C4-2B (cell line): ENCODE measurements at regions not wholly inside any gene's neighbourhood (a gene's known extent, or its start where the extent isn't known, plus 50 kb on each side); places are given as distances from the start of the nearest gene placed in this dataset.

ENCODE experiments used
- CTCF ChIP-seq: fragments of 450-650 bp; conservative IDR thresholded peaks from 2 replicates; pipeline ENCODE4 v1.5.1; 2017; ENCODE audit warnings: mild to moderate bottlenecking
- ZFX ChIP-seq: fragments of 450-650 bp; IDR thresholded peaks from 2 replicates; pipeline ENCODE4 v1.6.1; 2017

- TF ChIP-seq CTCF (no peak), ZFX (no peak)
Measured at GRCh38 chr21:39020751-39021477, 162.3 kb downstream of the PSMG1 start.
